K562 (cell line): ENCODE measurements at regions not wholly inside any gene's neighbourhood (a gene's known extent, or its start where the extent isn't known, plus 50 kb on each side); places are given as distances from the start of the nearest gene placed in this dataset.

Experiments used
- ATAC-seq: fragments of 200-7000 bp; cut with Tn5 transposase; 3 replicates; pipeline ENCODE4 v1.9.1; 2020; ENCODE audit warnings: moderate library complexity
- BruUV-seq: library from RNA; stranded (reverse); fragments of 400-500 nt; replicated peaks from 2 replicates; lab custom pipeline; 2021; lab: Mats Ljungman, UMichigan
- CTCF ChIA-PET: fragments of 300-600 bp; formaldehyde crosslinking; extraction: SDS; loops from one replicate; lab custom pipeline; 2021; ENCODE audit warnings: low intra/inter-chr PET ratio; lab: Yijun Ruan, JAX
- POLR2A ChIA-PET: fragments of 300-600, 350-650 bp; sonication (Branson Sonifier 250); formaldehyde crosslinking; extraction: SDS; loops from one replicate; lab custom pipeline; 2021; ENCODE audit warnings: antibody characterized with exemption, inconsistent platforms; lab: Yijun Ruan, JAX
- DNase-seq, 4 experiments: peaks; one replicate each; pipeline versions ENCODE4 v3.0.0 to v3.0.0-alpha.2; 2011 to 2018; ENCODE audit warnings: low spot score in 3 of 4, mixed read lengths in 3 of 4; ENCODE audit errors: extremely low read depth in 1 of 4
- FAIRE-seq: peaks from 2 replicates; lab custom pipeline; 2011; peaks lifted over from hg19 to GRCh38; lab: Jason Lieb, UNC
- H2AFZ ChIP-seq: 2 replicates; pipeline ENCODE4 v1.6.0; 2011; ENCODE audit warnings: low read depth, low read length, control low read depth, inconsistent platforms
- H3K27ac ChIP-seq: fragments of 200-600 bp; 3 replicates; pipeline ENCODE4 v1.8.0; 2011; ENCODE audit warnings: low read depth, mild to moderate bottlenecking, control low read depth, inconsistent platforms, low read length, moderate library complexity, mixed read lengths; ENCODE audit errors: extremely low read depth
- H3K27me3 ChIP-seq, 2 experiments: fragments of 300-600 bp in 1 of 2; 2 replicates in 1 of 2; 3 replicates in 1 of 2; pipeline versions ENCODE4 v1.6.0 to v1.8.0; 2011; ENCODE audit warnings: inconsistent platforms in 2 of 2, low read length in 2 of 2, mild to moderate bottlenecking in 1 of 2, mixed read lengths in 1 of 2, moderate library complexity in 1 of 2; ENCODE audit not compliant: control insufficient read depth in 2 of 2, insufficient read depth in 2 of 2
- H3K36me3 ChIP-seq: fragments of 300-600 bp; 3 replicates; pipeline ENCODE4 v1.8.0; 2011; ENCODE audit warnings: mild to moderate bottlenecking, low read length, inconsistent platforms; ENCODE audit not compliant: control insufficient read depth, insufficient read depth
- H3K4me1 ChIP-seq, 2 experiments: fragments of 200-600 bp in 1 of 2; replicated peaks in 1 of 2; 2 replicates in 1 of 2; 3 replicates in 1 of 2; pipeline versions ENCODE4 v1.5.1 to v1.8.0; 2011; ENCODE audit warnings: inconsistent platforms in 2 of 2, low read length in 2 of 2, mild to moderate bottlenecking in 1 of 2, mixed read lengths in 1 of 2, moderate library complexity in 1 of 2; ENCODE audit not compliant: control insufficient read depth in 2 of 2, insufficient read depth in 2 of 2
- H3K4me2 ChIP-seq: 2 replicates; pipeline ENCODE4 v1.6.1; 2011; ENCODE audit warnings: low read length, control low read depth, inconsistent platforms, mixed read lengths; ENCODE audit not compliant: insufficient read depth
- H3K4me3 ChIP-seq: fragments of 200-600 bp; sonication (generic), shearing (Covaris generic); 2 replicates; pipeline ENCODE4 v1.5.1; 2016; ENCODE audit warnings: control low read depth, inconsistent platforms
- H3K79me2 ChIP-seq: fragments of 200-600 bp; 3 replicates; pipeline ENCODE4 v1.8.0; 2011; ENCODE audit warnings: low read length, inconsistent platforms; ENCODE audit not compliant: control insufficient read depth, insufficient read depth
- H3K9ac ChIP-seq, 2 experiments: 2 replicates each; pipeline versions ENCODE4 v1.6.0 to v1.6.1; 2011; ENCODE audit warnings: low read depth in 2 of 2, low read length in 2 of 2, control low read depth in 1 of 2, inconsistent platforms in 1 of 2, mild to moderate bottlenecking in 1 of 2, mixed read lengths in 1 of 2; ENCODE audit not compliant: insufficient read depth in 1 of 2
- H3K9me1 ChIP-seq: one replicate; pipeline ENCODE4 v1.6.0; 2011; ENCODE audit warnings: inconsistent platforms, mild to moderate bottlenecking, low read length, moderate library complexity; ENCODE audit not compliant: control insufficient read depth, insufficient read depth
- H3K9me3 ChIP-seq: replicated peaks from 2 replicates; pipeline ENCODE4 v1.5.1; 2011; ENCODE audit warnings: low read depth, low read length, inconsistent platforms; ENCODE audit not compliant: control insufficient read depth, insufficient read depth
- H4K20me1 ChIP-seq: replicated peaks from 2 replicates; pipeline ENCODE4 v1.6.1; 2011; ENCODE audit warnings: low read length, inconsistent platforms, mixed read lengths; ENCODE audit not compliant: control insufficient read depth, insufficient read depth
- COPS2 ChIP-seq: fragments of 450-650 bp; conservative IDR thresholded peaks from 2 replicates; pipeline ENCODE4 v1.6.1; 2016; ENCODE audit warnings: mild to moderate bottlenecking, moderate library complexity
- DNMT1 ChIP-seq: fragments of 450-650 bp; IDR thresholded peaks from 2 replicates; pipeline ENCODE4 v1.6.1; 2016; ENCODE audit warnings: antibody characterized with exemption, mild to moderate bottlenecking
- HINFP ChIP-seq: fragments of 450-650 bp; conservative IDR thresholded peaks from 2 replicates; pipeline ENCODE4 v1.6.1; 2016; ENCODE audit warnings: missing genetic modification characterization, low read depth, mild to moderate bottlenecking, control low read depth, missing compliant biosample characterization
- LCOR ChIP-seq: sonication (generic); formaldehyde crosslinking; IDR thresholded peaks from 2 replicates; pipeline ENCODE4 v1.8.0; 2022; ENCODE audit warnings: mild to moderate bottlenecking, missing genetic modification reagents
- MNT ChIP-seq, 2 experiments: fragments of 450-650 bp; conservative IDR thresholded peaks; 2 replicates each; pipeline ENCODE4 v1.6.1; 2017; ENCODE audit warnings: mild to moderate bottlenecking in 2 of 2, moderate library complexity in 2 of 2
- RERE ChIP-seq: sonication (generic); formaldehyde crosslinking; IDR thresholded peaks from 2 replicates; pipeline ENCODE4 v1.8.0; 2023; ENCODE audit warnings: missing genetic modification reagents, mild to moderate bottlenecking, borderline replicate concordance
- SAFB ChIP-seq: fragments of 200-400 bp; formaldehyde crosslinking; IDR thresholded peaks from 2 replicates; pipeline ENCODE4 v1.6.1; 2017; ENCODE audit warnings: low read depth, low read length, borderline replicate concordance
- SMC3 ChIP-seq: conservative IDR thresholded peaks from 2 replicates; pipeline ENCODE4 v1.6.1; 2011; ENCODE audit warnings: low read depth, low read length, improper control_type of control experiment; ENCODE audit not compliant: insufficient read depth
- TAF9B ChIP-seq: fragments of 450-650 bp; IDR thresholded peaks from 2 replicates; pipeline ENCODE4 v1.6.1; 2018; ENCODE audit warnings: mild to moderate bottlenecking; ENCODE audit not compliant: partially characterized antibody
- TCF3 ChIP-seq: sonication (generic); formaldehyde crosslinking; IDR thresholded peaks from 2 replicates; pipeline ENCODE4 v1.4.0; 2020; ENCODE audit warnings: mild to moderate bottlenecking, missing genetic modification reagents
- ZBTB7A ChIP-seq: IDR thresholded peaks from 2 replicates; pipeline ENCODE4 v1.6.1; 2011; ENCODE audit warnings: low read depth, mild to moderate bottlenecking, low read length, moderate library complexity, borderline replicate concordance; ENCODE audit not compliant: control insufficient read depth
- ZKSCAN8 ChIP-seq: fragments of 200-800 bp; sonication (Bioruptor generic); IDR thresholded peaks from 2 replicates; pipeline ENCODE4 v1.6.1; 2016; ENCODE audit warnings: missing genetic modification characterization, missing compliant biosample characterization
- ZNF124 ChIP-seq: sonication (generic); formaldehyde crosslinking; IDR thresholded peaks from 2 replicates; pipeline ENCODE4 v1.8.1; 2022; ENCODE audit warnings: missing genetic modification reagents
- ZNF282 ChIP-seq: sonication (generic); formaldehyde crosslinking; IDR thresholded peaks from 2 replicates; pipeline ENCODE4 v1.8.1; 2023; ENCODE audit warnings: missing genetic modification reagents
- ZNF668 ChIP-seq: fragments of 250-450 bp; sonication (Bioruptor Pico); IDR thresholded peaks from 2 replicates; pipeline ENCODE4 v1.8.0; 2022; ENCODE audit warnings: mild to moderate bottlenecking, inconsistent platforms
- WGBS: fragments of 100-300 bp; shearing (Covaris generic); methylation state at CpG from one replicate; pipeline ENCODE4 v1.1.6; 2016; ENCODE audit warnings: low coverage, mixed read lengths; ENCODE audit not compliant: insufficient coverage; ENCODE audit errors: missing lambda C conversion rate; 5-methylcytosine and 5-hydroxymethylcytosine counted together
- in situ Hi-C: fragments of 300-500 bp; cut with MboI; formaldehyde crosslinking; loops from 4 replicates; pipeline ENCODE4 v1.15.0; 2018; ENCODE audit warnings: inconsistent platforms, mixed read lengths
- intact Hi-C: fragments of 100-400 bp; cut with micrococcal nuclease; formaldehyde crosslinking; loops from 2 replicates; pipeline ENCODE4 v1.14.2; 2022

- Histone ChIP-seq H3K9me1 (no peaks in the 10 kb centered on the region), H2AFZ (no peak overlapping the region), H3K79me2 (no peaks in the 10 kb centered on the region), H3K4me2 (no peak overlapping the region), H3K4me1 (no peaks in the 10 kb centered on the region), H4K20me1 (no peaks in the 10 kb centered on the region), H3K9me3 (no peaks in the 10 kb centered on the region), H3K27ac (no peak overlapping the region), H3K27me3 (no peaks in the 10 kb centered on the region), H3K4me3 (no peak overlapping the region), H3K36me3 (no peaks in the 10 kb centered on the region), H3K9ac (no peak overlapping the region)
- FAIRE-seq: no peak
- BruUV-seq: no TSS peak
- ATAC-seq: no peak
- intact Hi-C loops (no loop called here), in situ Hi-C loops (no loop called here)
- DNase-seq: no peak
- ChIA-PET CTCF (no interaction called here), POLR2A (no interaction called here)
- WGBS: 1% methylated on average over 6 of the region's 6 CpGs
- no peak for TF ChIP-seq ZNF668 (CRISPR knock-in tag)
- no peak for TF ChIP-seq DNMT1
- TF ChIP-seq ZNF124: no peak
- no peak for TF ChIP-seq SAFB
- TF ChIP-seq SMC3: no peak
- no peak for TF ChIP-seq ZBTB7A
- no peak for TF ChIP-seq RERE (CRISPR knock-in tag)
- no peak for TF ChIP-seq TAF9B
- no peak for TF ChIP-seq MNT (conservative IDR thresholded peaks at IDR 0.05)
- no peak for TF ChIP-seq ZNF282
- TF ChIP-seq LCOR (CRISPR knock-in tag): no peak
- TF ChIP-seq ZKSCAN8 (CRISPR knock-in tag): no peak
- no peak for TF ChIP-seq COPS2
- no peak for TF ChIP-seq HINFP
- TF ChIP-seq TCF3 (CRISPR knock-in tag): no peak
Measured at GRCh38 chr2:53460937-53461336, 306.7 kb upstream of the CHAC2 start.
